ENCODE measurements at regions not wholly inside any gene's neighbourhood (a gene's known extent, or its start where the extent isn't known, plus 50 kb on each side); places are given as distances from the start of the nearest gene placed in this dataset.
"Not testable (repeated sequence)": the region's sequence is repeated elsewhere in the genome, so short reads cannot be mapped to it uniquely, and the experiment has no call there.

DNA sequence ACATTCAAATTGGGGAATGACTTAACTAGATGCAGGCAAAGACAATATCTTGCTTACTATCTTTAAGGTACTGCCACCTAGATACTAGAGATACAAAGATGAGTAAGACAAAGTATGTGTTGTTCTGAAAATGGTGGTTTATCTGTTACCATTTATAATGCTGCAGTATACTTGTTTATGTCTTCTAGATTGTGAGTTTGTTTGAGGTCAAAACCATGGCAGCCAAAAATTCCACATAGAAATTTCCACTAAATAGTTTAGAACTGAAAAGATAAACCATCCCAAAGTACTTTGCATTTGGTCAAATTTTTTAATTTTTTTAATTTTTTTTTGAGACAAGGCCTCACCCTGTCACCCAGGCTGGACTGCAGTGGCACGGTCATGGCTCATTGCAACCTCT lies 150.8 kb downstream of the SOX4 start:
- no peak for DNase-seq (ENCODE audit: low spot score)

DNA sequence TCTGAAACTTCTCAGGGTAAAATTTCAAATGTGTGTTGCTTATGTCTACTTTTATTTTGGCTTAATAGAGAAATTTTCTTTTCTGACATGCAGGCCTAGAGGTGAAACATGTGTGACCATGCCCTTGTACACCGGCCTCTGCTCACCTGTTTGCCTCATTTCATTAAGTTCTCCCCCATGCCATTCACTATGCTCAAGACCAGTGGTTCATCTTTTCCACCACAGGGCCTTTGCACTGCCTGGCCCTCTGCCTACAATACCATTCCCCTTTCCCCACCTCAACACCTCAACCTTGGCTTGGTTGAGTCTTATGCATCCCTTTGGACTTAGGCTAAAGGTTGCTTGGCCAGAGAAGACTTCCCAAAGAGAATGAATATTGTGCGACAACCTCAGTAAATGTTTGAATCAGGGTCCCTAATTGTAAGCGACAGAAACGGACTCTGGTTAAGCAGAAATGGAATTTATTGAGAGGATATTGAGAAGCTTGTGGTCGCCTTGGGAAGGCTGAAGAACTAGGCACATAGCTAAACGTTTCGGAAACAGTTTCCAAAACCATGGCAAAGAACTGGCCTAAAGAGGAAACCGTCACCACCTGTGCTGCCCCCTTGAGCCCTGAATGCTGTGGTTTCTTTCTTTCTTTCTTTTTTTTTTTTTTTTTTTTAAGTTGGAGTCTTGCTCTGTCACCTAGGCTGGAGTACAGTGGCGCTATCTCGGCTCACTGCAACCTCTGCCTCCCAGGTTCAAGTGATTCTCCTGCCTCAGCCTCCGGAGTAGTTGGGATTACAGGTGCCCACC lies 152.2 kb downstream of the SOX4 start:
- no peak for DNase-seq (ENCODE audit: low spot score)

DNA sequence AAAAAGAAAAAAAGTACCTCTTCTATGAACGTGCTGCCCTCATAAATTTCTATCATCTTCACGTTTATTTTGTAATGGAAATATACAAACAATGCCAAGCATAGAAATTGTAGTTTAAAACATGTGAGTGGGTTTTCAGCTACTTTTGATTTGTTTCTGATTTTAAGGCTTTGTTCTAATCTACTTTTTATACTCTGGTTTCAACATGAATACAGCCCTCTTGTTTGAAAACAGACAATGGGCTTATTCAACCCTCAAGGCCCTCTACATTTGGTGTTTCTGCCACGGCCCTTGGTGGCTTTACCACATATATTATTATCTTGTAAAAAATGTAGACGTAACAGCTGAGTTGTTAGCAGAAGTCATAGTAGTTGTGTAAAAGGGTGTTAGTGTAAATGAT lies 153.9 kb downstream of the SOX4 start:
- DNase-seq (ENCODE audit: low spot score), result peak; percentile 26

DNA sequence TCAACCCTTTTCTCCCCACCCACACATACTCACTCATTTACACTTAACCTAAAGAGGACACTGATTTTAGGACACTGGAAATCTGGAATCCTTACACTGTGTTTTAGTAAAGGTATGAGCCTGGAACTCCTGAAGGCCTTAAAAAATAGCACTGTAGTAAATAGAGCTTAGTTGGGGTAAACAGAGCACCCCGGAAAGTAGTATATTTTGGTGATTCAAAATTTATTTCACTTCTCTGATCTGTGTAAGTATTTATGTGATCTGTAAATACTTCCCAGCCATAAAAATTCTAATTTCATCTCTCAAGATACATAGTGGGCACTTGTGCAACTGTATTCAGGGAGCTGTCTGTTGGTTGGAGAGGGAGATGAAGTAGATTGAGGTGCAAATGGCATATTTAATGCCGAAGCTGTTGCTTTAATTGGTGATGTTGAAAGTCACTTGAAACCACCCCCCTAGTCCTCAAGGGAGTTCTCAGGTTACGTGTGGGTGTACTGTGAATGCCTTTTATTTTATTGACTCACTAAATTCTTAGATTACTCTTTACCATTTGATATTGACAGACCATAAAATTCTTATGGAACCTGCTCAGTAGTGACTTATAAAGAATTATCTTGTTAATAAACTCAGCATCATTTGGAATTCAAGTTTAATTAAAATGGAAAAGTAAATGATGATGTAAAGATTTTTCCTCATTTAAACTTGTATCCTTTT lies 154.9 kb downstream of the SOX4 start:
- DNase-seq (ENCODE audit: low spot score), result no peak

DNA sequence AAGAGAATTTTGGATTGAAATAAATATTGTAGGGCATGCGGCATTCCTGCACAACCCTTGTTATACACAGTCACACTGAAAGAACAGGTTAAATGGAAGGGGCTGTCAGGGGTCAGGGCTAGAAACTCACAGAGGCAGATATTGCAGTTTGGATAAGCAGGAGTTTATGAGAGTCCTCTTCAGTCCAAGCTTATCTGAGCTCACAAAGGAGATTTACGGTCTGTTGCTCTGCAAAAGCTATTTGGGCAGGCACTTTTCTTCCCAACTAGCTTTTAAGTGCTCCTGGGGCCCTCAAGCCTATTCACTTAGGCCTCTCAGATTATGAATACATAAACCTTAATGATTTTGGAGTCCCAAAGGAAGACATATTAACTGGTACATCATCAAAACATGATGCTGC lies 156.2 kb downstream of the SOX4 start:
- DNase-seq (ENCODE audit: low spot score), result no peak

DNA sequence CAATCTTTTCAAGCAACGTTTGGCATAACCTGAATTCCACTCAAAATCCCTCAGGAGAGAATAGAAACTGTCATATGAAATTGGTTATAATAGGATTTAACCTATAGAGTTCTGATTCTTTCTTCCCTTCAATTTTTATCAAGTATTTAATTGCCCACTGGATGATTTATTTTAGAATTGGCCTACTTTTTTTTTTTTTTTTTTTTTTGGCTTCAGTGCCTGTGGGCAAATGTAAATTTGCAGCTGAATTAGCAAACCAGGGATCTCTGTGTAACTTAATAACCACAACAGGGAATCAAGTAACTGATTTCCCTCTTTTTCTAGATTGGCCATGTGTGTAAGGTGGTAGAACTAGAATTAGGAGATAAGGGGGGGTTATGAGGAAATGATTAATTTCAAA lies 157.0 kb downstream of the SOX4 start:
- no peak for DNase-seq (ENCODE audit: low spot score)

DNA sequence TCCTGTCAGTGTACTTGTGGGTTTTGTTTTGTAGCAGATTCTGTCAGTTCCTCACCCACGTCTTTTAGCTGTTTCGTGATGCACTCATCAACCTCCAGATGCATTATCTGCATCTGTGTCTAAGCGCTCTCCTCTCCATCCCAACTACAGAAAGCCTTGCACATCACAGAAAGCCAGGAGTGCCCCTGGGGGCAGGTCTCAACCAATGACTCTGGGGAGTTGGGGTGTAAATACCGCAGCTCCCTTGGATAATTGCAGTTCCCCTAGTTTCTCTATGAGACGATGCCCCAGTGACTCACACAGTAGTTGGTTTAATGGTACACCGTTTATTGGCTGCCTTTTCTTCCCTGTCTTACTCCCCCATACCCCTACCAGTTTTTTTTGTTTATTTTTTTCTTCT lies 158.1 kb downstream of the SOX4 start:
- no peak for DNase-seq (ENCODE audit: low spot score)

DNA sequence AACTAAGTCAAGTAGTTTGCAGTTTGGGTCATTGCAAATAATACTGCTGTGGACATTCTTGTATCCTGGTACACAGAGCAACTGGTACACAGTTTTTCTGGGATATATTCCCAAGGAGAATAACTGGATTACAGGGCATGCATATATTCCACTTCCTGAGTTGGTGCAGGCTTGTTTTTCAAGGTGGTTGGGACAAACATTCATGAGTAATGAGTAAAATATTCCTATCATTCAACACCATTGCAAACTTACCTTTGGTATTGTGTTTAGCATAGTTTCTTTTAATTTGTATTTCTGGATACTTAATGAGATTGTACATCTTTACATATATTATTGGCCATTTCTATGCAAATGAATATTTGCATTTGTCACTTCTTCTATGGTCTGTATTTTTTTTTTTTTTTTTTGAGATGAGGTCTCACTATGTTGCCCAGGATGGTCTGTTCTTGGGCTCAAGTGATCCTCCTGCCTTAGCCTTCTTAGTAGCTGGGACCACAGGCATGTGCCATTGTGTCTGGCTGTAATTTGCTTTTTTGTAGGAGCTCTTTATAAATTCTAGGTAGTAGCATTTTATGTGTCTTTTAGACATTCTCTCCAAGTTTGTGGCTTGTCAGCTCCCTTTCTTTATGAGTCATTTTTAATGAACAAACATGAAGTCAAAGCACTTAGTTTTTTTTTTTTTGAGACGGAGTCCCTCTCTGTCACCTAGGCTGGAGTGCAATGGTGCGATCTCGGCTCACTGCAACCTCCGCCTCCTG lies 158.7 kb downstream of the SOX4 start:
- no peak for DNase-seq (ENCODE audit: low spot score)

DNA sequence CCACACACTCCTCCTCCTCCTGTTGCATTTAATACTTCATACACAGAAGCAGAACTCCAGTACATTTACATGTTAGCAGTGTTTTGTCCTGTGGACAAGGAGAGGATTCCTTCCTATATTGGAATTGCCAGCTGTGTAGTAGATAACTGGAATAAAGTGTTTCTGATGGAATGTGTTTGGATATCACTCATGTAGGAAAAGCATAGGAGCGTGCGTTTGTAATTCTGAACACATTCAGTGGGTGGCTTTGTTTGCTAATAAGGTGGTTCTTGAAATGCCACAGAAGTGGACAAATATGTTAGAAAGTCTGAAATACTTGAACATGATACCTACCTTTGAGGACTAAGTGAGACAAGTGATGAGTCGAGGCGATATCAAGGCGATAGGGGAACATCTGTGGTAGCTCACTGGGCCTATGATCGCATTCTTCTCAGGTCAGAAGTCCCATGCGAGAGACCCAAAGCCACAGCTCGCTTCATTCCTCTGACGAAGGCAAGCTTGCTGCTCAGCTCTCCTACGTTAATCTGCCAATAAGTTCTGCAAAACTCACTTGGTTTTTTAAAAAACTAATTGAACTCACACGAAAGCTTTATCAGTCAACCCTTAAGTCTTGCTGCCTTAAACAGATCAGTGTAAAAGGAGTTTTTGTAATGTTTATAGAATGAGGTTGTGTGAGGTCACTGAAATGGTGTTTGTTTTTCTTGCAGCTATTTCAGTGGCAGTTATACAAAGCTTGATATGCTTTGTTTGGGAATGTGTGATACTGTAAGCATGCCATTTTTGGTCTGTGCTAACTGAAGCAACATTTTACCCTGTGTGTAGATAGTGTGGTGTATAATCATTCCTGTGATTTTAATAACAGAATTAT lies 159.9 kb downstream of the SOX4 start:
- DNase-seq (ENCODE audit: low spot score), result no peak

DNA sequence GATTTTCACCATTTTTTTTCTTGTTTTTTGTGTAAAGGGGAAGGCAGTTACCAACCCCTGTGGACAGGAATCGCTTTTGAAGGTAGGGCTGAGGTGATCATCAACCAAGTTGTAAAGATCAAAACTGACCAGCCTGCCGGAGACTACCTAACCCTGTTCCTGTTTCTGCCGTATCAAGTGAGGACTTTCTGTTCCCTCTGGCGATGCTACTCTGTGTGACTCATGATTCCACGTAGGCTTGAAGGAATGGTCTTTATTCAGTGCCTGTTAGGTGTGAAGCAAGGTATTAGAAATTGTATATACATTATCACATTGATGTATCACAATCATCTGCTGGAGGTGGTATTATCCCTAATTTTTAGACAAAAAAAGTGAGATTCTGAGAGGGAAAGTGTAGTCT lies 161.3 kb downstream of the SOX4 start:
- DNase-seq (ENCODE audit: low spot score), result no peak

DNA sequence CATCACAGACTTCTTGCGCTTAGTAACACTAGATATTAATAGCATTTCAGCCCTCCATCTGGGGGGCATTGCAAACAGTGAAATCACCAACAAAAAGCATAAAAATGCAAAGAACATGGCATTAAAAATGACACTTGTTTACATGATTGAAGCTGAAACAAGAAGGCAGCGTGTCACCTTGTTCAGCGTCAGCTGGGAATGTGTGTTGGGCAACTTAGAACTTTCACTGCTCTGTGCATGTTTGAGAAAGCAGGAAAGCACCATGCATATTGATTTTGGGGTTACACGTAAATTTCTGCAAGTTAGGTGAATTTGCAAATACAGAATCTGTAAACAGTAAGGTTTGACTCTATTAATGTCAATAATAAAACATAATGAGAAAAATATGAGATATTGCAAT lies 162.9 kb downstream of the SOX4 start:
- no peak for DNase-seq (ENCODE audit: low spot score)

DNA sequence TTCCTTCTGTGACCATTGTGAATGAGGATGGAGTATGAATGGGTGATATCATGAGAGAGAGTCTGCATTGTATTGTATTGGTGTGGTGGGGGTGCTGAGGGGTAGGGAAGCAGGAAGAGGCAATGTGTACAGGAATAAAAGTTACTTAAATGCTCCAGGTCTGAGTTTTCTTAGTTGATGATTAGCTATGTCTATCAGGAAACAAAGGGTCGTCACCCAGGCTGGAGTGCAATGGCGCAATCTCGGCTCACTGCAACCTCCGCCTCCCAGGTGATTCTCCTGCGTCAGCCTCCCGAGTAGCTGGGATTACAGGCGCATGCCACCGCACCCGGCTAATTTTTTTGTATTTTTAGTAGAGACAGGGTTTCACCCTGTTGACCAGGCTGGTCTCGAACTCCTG lies 163.8 kb downstream of the SOX4 start:
- not testable (repeated sequence) for DNase-seq (ENCODE audit: low spot score)

DNA sequence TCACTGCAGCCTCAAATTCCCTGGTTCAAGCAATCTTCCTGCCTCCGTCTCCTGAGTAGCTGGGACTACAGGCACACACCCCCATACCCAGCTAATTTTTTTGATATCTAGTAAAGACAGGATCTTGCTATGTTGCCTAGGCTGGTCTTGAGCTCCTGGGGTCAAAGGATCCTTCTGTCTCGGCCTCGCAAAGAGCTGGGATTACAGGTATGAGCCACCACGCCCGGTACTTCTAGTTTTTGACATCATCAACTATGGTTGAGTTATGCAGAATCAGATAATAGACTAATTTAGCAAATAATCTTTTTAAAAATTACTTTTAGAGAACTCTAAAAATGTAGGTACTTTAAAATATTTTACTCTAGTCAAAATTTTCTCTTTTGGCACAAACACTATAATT lies 166.2 kb downstream of the SOX4 start:
- no peak for DNase-seq (ENCODE audit: low spot score)

DNA sequence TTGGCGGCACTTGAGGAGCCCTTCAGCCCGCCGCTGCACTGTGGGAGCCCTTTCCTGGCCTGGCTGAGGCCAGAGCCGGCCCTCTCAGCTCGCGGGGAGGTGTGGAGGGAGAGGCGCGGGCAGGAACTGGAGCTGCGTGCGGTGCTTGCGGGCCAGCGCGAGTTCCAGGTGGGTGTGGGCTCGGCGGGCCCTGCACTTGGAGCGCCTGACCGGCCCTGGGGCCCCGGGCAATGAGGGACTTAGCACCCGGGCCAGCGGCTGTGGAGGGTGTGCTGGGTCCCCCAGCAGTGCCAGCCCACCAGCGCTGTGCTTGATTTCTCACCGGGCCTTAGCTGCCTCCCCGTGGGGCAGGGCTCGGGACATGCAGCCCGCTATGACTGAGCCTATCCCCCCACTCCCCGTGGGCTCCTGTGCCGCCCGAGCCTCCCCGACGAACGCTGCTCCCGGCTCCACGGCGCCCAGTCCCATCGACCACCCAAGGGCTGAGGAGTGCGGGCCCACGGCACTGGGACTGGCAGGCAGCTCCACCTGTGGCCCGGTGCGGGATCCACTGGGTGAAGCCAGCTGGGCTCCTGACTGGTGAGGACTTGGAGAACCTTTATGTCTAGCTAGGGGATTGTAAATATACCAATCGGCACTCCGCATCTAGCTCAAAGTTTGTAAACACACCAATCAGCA lies 167.6 kb downstream of the SOX4 start:
- DNase-seq (ENCODE audit: low spot score), result not testable (repeated sequence)

DNA sequence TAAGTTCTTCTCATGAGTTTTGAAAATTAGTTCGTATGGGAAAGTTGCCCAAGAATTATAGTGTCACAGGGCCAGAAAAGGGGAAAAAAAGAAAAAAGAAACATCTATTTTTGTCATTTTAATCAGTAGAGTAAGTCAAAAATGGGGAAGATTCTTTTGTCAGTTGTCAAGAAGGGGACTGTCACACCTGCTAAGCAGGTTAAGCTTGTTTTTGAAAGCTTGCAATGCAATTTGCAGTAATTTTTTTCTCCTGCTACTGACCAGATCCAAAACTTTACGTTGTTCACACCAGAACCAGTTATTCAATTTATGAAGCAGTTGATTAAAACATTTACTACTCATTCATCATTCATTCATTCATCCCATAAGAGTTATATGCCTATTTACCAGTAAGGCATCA lies 171.4 kb downstream of the SOX4 start:
- no peak for DNase-seq (ENCODE audit: low spot score)

DNA sequence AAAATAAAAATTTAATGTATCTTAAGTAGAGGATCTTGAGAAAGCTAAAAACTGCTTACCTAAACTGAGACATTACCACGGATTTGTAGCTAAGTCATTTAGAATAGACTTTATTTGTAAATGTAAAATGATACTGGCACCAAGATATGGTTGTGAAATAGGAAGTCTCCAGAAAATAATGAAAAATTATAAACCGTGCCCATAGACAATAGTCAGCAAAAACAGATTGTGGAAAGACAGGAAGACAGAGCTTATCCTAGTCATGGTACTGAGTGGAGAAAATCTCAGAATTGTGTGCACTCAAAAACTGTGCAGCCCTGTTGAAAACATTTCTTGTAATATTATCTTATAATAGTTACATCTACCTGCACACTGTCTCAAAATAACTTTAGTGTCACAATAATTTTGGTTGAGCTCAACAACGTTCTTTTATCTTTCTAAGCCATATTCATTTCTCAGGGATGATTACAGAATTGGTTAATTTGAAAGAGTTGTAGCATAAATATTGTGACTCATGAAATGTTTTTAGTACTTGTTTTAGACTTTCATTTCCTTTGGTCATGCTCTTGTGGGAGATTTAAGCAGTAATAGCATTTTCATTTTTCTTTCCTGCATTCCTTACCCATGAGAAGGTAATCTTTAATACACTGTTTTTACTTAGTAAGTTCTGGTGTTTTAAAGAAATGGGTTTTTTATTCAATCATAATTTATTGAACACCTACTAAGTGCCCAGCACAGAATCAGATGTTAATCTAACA lies 174.5 kb downstream of the SOX4 start:
- no peak for DNase-seq (ENCODE audit: low spot score)

DNA sequence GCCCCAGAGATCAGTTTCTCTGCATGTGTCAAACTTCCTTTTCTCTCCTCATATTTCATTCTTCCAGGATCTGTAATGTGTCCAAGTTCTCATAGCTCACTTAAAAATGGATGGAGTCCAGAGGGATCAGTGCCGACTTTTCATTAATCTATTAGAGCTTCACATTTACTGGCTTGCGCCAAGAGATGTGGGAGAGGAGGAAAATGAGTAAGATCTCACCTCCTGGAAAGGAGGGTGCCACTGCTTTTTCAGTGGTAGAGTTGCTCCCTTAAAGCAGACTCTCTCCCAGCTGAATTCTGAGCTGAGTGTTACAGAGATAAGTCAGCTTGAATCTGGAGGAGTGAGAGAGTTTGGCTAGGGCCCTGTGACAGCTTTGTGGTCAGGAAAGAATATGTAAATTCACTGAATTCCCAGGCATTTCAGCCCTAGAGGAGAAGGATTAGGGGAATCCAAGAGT lies 175.9 kb downstream of the SOX4 start:
- no peak for DNase-seq (ENCODE audit: low spot score)

DNA sequence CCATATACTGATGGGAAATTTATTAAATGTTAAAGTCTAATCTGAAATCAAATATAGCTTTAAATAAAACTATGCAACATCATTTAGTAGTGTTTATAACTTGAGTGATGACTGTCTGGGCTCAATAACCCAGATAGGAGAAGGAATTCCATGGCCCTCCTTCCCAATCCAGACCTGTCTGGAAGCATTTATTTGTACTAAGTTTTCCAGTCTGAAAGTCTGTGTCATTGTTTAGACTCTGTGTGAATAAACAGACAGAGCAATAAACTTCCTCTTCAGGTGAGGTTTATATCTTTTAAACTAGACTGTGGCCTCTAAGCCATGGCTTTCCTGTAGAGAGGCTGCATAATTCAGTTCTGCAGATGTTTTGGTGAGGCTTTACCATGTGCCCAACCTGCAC lies 176.4 kb downstream of the SOX4 start:
- DNase-seq (ENCODE audit: low spot score), result no peak

DNA sequence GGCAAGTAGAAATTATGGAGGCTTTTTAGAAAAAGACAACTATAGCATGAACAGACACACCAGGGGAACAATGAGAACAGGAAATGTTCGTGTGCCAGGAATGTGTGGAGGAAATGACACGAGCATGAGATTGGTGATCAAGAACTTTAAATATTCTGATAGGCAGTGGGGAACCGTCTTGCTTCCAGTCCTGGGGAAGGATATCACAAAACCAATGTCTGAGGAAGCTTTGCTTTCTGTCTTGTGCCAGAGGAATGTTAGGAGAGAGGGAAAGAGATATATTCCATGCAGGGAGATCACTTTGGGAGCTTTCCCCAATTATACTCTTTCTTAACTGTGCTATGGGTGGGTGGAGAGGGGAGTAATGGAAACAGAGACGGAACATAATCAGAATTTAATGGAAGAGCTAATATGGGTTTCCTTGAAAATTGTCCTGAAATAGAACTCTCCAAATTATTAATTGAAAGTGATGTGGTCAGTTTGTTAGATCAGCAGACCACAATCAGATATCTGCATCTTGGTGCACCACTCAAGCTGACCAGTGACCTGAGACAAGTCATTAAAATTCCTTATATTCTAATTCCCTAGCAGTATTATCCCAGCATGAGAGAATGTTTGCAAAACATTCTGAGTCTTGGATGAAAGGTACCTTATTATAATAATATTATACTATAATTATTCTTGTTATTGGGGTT lies 178.2 kb downstream of the SOX4 start:
- no peak for DNase-seq (ENCODE audit: low spot score)

DNA sequence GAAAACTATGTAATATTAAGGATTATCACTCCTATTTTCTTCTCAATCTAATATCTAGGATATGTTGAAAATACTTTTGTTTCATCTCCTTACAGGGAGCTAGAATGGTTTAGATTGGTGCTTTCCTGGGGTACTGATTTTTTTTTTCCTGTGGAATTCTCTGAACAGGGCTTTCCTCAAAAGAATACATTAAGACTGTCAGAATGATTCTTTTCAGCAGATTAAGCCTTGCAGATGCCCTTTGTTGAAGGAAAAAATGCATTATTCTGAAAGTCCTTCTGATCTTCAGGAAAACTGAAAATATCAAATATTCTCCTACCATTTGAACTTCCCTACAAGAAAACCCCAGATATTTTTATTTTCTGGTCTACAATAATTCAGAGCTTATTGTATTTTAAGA lies 178.9 kb downstream of the SOX4 start:
- DNase-seq (ENCODE audit: low spot score), result no peak

Measured in Ammon's horn (tissue), 1 donor.